NCI-H2227 treated with DMSO at 0.1 percent for 48 hours (cell line): ENCODE measurements at regions not wholly inside any gene's neighbourhood (a gene's known extent, or its start where the extent isn't known, plus 50 kb on each side); places are given as distances from the start of the nearest gene placed in this dataset.
"Not testable (repeated sequence)": the region's sequence is repeated elsewhere in the genome, so short reads cannot be mapped to it uniquely, and the experiment has no call there.

Experiments
- DNase-seq: peaks from one replicate; lab custom pipeline; 2025; lab: John Stamatoyannopoulos, UW

DNA sequence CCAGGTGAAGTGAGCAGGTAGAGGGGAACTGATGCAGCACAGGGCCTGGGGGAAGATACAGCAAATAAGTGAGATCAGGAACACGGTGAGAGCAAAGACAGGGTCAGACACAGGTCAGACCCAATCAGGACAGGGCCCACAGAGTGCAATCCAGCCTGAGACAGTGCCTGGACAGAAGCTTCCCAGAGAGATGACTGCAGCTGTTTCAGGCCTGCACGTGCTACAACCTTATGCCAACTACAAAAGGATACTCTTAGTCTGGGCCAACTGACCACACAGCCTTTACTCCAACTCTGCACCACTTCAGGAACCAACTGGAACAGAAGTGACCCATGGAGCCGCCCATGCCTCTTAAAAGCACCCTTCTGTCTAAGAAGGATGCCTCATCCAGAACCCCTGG, 228.0 kb downstream of the TOMM20 start:
- DNase-seq, result no peak

DNA sequence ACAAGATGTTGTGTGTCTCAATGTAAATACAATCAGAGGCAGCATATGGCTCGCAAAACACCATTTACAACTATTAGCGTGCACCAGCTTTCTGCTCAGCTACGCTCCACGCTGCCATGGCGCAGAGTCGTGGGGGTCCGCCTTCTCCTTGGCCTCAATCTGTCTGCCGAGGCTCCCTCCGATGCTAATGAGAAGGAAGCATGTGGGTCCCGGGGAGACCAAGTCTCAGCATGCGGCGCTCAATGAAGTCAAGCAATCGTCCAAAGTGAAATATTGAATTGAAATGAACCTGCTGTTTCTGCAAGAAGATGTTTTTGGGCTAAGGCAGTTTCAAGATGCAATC, 228.9 kb downstream of the TOMM20 start:
- no peak for DNase-seq

DNA sequence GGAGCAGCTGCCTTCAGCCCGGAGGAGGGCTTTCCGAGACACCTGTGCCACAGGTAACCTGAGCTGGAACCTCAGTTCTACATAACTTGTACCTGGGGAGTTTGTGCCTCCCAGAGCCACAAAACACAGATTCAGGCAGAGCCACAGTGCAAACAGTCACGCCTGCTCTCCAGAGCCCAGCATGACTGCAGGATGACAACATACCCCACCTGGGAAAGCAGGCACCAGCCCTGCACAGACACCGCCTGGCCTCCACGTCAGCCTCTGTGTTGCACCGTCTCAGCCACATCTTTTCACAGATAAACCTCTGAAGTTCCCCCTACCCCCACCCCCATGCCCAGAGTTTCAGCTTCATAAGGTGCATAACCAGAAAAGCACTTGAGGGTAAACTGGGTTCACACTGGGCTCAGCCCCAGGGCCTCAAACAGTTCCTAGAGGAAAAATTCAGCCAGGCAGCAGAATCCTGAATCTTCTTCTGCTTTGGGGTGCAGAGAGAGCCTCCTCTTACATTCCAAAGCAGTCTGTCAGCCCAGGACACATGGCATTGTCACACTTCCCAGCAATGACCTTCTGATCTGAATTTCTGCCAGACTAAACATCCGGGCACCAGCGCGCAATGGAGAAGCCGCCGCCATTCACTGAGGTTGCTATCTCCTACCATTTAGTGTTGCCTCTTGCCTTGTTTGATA, 229.5 kb downstream of the TOMM20 start:
- no peak for DNase-seq

DNA sequence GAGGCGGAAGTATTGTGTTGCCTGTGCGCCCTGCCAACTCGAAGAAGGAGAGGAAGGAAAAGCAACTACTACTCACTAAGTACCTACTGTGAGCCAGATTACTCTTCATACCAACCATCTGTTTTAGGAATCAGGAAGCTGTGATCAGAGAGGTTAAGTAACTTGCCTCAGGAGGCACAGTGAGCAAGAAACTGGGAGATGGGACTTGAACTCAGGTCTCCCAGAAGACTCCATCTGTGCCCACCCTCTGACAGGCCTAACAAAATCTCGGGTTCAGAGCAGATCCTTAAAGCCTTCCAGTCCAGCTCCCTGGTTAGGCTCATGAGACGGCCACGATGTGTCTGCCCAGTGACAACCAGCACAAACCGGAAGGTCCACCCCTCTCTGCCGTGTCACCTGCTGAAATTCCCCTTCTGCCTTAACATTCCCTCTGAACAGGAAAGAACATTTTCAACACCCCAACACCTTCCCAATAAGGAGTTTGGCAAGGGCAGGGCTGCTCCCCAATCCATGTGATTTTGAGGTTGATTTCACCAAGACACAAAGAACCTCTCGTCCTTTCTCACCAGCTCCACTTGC, 230.1 kb downstream of the TOMM20 start:
- no peak for DNase-seq

DNA sequence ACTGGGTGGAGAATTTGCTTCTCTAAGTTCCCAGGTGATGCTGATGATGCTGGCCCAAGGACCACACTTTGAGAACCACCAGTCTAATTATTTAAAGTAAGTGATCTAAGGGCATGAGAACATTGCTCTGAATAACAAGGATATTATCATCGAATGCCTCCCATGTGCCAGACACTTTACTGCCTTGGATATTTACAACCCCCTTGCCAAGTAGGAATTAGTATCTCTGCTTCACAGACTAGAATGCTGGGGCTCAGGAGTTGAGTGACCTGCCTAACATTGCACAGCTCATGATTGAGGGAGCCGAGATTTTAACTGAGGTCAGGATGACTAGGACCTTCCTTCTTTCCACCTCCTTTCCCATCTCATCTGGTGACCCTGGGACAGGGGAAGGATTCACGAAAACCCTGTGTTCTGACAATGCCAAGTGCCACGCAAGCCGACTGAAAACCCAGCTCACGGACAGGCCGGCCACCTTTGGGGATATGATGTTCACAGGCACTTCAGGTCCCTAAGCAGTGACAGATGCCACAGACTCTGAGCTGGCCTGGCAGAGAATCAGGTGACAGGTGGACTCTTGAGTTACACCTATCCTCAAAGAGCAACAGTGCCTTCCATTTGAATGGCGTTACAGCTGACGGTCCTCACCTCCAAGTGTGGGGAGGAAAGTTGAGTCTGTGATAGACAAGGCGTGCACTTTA, 230.7 kb downstream of the TOMM20 start:
- DNase-seq, result no peak

DNA sequence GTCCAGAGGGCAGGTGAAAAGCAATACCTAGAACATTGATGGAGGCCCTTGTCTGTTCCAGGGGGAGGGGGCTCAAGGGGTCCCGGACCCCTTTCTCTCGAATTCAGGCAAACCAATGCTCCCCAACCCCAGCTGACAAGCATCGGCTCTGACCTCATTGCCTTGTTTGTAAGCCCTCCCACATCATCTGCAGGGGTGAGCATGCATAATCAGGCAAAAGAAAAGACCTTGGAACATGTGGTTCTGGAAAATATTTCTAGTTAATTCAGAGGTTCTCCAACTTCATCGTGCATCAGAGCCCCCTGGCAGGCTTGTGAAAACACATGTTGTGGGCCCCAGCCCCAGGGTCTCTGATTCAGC, 231.3 kb downstream of the TOMM20 start:
- DNase-seq, result no peak

DNA sequence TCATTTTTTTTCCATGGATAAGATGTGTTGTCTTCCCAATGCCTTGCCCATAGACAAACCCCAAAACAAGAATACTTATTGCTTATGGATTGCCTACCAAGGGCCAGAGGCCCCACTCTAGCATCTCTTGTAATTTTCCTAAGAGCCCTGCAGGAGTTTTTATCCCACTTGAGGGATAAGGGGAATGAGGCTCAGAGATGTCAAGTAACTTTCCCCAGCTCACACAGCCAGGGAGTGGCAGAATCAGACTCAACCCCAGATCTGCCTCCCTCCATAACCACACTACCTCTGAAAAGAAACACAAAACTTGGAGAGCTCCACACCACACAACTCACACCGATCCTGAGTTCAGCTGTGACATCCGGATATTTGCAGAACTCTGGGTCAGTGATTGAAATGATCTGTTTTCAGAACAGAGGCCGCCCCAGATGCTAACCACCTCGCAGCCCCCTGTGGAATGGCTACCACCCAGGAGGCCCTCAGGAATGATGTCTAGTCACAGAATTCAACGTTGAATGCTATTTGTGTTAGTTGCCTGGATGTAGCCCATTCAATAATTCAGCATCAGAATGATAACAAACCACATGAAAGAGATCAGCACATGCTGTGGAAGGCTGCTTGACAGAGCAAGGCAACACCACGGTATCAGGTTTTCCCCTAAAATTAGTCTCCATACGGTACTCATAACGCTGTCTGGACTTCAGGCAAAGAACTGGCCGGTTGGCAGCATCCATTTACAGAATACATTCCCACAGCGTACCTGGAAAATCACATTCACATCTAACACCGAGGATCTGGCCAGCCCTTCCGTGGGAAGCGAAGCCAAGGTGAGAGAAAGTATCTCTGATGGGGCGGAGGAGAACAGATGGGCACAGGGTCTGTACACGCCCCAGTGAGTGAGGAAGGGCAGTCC, 231.9 kb downstream of the TOMM20 start:
- DNase-seq, result no peak

DNA sequence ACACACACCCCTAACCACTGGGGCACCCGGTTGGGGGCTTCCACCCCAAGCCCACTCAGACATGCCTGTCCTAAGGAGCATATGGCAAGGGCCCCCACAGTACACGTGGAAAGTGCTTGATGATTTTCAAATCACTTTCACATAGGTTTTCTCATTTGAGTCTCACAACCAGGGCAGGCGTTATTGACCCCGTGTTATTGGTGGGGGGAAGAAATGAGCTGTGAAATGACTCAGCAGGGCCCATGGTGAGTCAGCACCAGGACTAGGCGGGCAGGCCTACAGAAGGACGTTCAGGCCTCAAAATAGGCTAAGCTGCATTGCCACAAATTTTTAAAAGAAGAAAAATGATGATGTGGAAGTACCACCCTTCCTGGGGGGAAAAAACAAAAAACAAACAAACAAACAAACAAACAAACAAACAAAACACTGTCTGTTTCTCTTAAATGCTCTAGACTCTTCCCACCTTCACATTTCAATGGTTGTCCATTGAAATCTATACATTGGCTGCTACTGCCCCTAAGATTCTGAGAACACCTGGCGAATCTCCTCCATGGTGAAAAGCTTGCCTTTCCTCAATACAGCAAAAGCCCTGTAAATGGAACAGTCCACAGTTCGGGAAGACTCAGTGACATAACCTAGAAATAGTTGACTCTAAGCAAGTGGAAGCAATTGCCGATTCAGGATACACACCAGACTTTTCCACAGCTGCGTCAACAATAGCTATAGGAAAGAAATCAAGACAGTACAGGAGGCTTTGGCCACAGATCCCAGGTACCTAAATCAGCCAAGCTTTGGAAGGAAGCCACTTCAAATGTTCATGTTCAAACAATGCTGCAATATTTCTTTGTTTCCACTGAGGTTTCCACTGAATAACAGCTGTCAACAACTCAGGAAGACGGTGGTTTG, 234.7 kb downstream of the TOMM20 start:
- no peak for DNase-seq

DNA sequence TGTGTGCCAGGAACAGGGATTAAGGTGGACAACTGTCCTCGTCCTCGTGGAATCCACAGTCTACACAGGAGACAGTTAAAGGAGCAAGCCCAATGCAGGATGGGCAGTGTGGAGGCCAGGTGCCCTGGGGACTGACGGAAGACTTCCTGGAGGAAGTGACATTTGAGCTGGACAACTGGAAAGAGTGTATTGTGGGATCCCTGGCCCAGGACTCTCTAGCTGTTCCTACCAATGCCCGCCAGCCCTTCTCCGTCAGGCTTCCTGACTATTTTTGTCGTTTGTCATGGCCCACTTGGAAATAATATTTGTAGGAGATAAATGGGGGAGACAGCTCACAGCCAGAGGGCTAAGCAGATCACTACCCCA, 235.3 kb downstream of the TOMM20 start:
- no peak for DNase-seq

DNA sequence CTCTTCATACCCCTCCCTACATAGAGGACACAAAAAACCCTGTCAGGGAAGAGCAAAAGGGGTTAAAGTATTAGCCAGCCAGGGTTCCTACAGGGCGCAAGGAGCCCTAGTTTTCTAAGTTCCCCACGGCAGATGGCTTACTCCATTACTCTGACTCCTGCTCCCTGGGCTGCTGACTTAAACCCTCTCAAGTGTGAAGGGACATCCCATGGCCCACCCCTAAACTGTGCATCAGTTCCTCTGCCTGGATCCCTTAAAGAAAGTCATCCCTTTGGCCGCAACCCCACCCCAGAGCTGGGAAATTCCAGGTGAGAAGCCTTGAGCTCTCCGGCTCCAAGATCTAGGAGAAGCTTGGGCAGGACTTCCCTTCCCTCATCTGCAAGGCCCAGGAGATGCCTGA, 236.0 kb downstream of the TOMM20 start:
- DNase-seq, result no peak

DNA sequence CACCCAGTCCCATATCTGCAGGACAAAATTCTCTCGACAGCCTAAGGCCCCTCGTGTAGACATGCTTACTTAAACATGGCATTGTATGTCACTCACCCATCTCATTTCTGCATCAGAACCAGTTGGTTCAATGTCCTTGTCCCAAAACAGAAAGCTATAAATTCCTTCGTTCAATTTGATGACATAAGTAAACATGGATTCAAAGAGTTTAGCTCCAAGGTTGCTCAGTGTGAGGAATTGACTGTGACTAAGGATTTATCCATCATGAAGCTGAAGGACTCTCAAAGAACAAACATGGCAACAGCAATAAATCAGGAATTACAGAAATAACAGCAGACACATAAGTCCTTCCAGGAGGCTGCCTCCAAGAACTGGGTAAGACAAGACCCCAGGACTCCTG, 237.2 kb downstream of the TOMM20 start:
- DNase-seq, result no peak

DNA sequence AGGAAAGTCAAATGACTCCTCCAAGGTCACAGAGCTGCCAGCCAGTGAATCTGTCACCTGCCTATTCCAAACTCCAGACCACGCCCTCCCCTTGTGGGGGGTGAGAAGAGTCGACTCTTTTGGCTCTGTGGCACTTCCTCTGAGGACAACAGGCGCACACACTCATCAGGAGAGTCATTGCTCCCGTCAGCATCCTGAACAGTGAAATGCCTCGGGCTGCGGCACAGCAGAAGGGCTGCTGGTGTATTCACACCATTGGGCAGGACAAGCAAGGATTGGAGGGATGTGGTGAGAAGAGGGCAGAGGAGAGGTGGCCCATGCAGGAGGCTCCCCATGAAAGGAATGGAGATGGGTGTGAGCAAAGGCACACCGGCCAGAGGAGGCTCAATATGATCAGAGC, 239.0 kb downstream of the TOMM20 start:
- DNase-seq, result no peak

DNA sequence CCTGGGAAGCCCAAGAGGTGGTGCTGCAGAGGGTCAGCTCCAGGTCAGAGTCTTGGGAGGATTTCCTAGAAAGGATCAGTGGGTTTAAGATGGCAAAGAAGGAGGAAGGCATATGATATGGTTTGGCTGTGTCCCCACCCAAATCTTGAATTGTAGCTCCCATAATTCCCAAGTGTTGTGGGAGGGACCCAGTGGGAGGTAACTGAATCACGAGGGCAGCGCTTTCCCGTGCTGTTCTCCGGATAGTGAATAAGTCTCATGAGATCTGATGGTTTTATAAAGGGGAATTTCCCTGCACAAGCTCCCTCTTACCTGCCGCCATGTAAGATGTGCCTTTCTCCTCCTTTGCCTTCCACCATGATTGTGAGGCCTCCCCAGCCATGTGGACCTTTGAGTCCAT, 240.4 kb downstream of the TOMM20 start:
- not testable (repeated sequence) for DNase-seq

DNA sequence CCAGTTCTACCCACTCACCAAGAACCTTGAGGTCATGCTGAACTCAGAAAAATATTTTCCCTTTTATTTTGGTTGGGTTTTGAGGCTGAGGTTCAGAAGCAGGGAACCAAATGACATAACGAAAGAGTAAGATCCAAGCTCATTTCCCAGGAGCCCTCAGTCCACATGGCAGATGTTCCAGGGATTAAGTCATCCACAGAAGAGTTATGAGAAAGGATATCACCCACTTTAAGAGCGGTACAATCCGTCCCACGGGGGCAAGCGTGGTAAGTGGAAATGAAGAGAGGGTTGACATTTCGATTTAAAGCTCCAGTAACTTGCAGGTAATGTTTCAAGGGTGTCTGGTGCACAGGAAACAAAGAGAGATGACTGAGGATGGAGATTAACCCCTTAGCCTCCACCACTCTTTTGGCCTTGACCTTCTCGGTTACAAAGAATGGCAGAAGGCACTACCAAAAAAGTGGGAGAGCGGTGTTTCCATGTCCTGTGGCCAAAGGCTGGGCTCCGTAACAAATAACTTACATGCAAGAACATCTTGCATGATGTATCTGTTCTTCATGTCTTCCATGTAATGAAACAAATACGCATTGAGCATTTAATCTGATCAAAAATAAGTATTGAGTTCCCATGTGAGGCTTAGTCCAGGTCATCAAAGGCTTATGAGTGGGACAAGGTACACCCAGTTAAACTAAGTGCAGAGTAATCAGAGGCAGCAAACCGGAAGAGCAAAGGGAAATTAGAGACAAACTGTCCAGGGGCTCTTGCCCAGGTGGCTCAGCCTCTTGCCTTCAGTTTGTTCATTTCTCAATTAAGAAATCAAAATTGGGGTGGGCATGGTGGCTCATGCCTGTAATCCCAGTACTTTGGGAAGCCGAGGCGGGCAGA, 241.4 kb downstream of the TOMM20 start:
- DNase-seq, result no peak

DNA sequence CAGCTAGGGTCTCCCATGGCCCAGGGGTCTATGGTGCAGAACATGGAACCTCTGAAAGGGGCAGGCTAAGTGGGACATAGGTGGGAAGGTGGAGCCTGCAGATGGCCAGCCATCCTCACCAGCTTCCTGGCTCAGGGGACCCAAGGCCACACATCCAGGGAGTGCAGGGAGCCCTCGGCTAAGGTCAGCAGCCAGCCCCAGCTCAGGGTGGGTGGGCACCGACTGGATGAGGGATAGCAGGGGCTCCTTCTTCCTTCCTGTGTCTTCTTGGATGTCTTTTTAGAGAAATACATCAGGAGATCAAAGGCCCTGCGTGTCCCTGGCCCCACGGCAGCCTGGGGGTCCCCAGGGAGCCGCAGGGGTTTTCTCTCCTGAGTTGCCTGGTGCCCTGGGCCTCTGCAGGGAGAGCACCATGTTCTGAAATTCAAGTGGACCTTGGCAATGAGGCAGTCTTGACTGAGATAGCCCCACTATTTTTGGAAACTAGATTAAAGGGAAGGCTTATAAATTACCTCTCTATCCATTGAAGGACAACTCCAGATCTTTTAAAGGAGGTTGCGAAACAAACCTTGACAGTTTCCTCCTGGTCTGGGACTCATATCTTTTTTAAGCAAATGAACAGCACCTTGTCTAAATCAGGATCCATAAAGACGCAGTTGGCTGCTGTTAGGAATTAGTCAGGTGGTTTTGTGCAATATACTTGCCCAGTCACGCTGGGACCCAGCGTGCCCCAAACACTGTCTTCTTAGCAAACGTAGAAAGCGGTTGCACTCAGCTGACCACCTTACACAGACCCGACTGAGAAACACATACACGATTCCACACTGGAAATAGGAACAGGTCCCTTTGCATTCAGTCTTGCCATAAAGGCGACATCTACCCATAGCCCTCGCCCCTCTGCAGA, 242.3 kb downstream of the TOMM20 start:
- no peak for DNase-seq

DNA sequence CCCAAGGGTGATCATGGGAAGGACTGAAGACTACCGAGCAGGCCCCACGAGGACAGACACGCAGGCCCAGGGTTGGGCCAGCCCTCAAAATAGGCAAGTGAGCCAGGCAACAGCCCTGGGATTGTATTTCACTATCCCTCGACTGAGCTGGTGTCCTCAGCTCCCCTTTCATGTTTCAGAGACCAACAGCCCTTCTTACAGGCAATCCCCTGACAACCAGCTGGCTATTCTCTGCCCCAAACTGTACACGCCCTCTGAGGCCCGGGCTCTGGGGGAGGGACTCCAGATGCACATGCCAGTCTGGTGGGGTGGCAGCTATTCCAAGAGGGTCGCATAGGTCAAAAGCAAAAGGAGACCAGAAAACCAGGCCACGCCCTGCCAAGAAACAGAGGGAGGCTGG, 243.0 kb downstream of the TOMM20 start:
- no peak for DNase-seq

DNA sequence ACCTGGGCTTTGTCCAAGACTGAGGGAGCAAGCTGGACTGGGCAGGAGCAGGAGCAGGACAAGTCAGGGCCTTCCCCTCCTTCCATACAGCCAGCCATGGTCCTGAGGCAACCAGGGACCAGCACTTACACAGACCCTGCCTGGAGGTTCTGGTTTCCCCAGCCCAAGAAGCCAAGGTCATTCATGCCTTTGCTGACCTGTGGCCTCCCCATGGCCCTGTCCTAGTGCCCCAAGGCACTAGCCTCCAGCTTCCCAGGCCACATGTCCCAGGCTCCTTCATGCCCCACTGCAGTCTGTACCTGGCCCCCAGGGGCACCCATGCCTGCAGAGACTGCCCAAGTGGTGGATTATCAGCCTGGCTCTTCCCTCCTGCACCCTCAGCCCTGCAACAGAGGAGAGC, 243.9 kb downstream of the TOMM20 start:
- no peak for DNase-seq

DNA sequence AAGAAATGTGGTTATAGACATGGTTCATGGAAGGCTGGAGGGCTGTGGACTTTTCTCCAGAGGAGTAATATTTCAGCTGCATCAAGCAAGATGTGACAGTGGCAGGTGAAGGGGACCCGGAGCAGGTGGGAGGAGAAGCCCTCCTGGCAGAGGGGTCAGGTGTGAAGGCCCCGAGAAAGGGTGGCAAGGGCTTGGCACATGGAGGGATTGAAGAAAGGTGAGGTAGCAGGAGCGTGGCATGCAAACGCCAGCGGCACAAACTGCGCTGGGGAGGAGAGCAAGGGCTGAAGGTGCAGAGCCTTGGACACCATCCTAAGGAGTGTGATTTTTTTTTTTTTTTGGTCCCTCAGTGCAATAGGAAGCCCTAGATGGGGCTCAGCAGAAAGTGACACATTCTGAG, 244.6 kb downstream of the TOMM20 start:
- DNase-seq, result no peak

DNA sequence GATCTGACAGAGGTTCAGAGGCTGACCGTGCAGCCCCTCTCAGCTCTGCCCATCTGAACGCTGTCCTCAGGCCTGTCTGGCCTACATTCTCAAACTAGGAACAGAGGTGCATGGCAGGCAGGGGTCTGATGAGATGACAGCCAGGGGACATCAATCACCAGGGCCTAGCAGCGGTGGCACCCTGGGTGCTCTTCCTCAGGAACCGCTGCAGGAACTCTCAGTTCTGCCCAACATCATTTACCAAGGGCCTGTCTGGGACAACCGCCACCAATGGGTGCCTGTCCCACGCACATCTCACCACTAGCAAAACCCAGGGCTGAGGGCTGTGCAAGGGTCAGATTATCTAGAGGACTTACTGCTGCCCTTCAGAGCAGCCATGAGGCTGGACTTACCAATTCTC, 245.7 kb downstream of the TOMM20 start:
- no peak for DNase-seq
